Endothelial cell of umbilical vein (primary cell): ENCODE measurements at regions not wholly inside any gene's neighbourhood (a gene's known extent, or its start where the extent isn't known, plus 50 kb on each side); places are given as distances from the start of the nearest gene placed in this dataset.

Experiments
- BruUV-seq: library from RNA; stranded (reverse); fragments of 400-500 nt; replicated peaks from 2 replicates; lab custom pipeline; 2021; lab: Mats Ljungman, UMichigan
- CTCF ChIA-PET: fragments of 300-600, 350-600 bp; sonication (Branson Sonifier 250); formaldehyde crosslinking; loops from one replicate; lab custom pipeline; 2021; ENCODE audit warnings: antibody characterized with exemption, inconsistent platforms; lab: Charles Lee
- POLR2A ChIA-PET: fragments of 300-600, 350-600 bp; sonication (Branson Sonifier 250); formaldehyde crosslinking; loops from one replicate; lab custom pipeline; 2021; ENCODE audit warnings: antibody characterized with exemption, inconsistent platforms; lab: Charles Lee
- DNase-seq: peaks from one replicate; pipeline ENCODE4 v3.0.0-alpha.2; 2011; ENCODE audit warnings: low read depth, low spot score
- FAIRE-seq: peaks from 2 replicates; lab custom pipeline; 2011; peaks lifted over from hg19 to GRCh38; lab: Jason Lieb, UNC
- H2AFZ ChIP-seq: 2 replicates; pipeline ENCODE4 v1.6.0; 2012; ENCODE audit warnings: low read depth, low read length, control low read depth, inconsistent platforms
- H3K27ac ChIP-seq: 2 replicates; pipeline ENCODE4 v1.5.1; 2011; ENCODE audit warnings: low read depth, mild to moderate bottlenecking, control low read depth, low read length, moderate library complexity; ENCODE audit not compliant: insufficient read depth
- H3K27me3 ChIP-seq, 2 experiments: 2 replicates each; pipeline versions ENCODE4 v1.6.0 to v1.6.1; 2011; ENCODE audit warnings: low read length in 2 of 2, mixed read lengths in 1 of 2; ENCODE audit not compliant: control insufficient read depth in 2 of 2, insufficient read depth in 2 of 2
- H3K36me3 ChIP-seq, 2 experiments: 2 replicates in 1 of 2; 3 replicates in 1 of 2; pipeline ENCODE4 v1.5.1; 2011; ENCODE audit warnings: low read length in 2 of 2, mild to moderate bottlenecking in 1 of 2, moderate library complexity in 1 of 2; ENCODE audit not compliant: control insufficient read depth in 2 of 2, insufficient read depth in 2 of 2; ENCODE audit errors: extremely low read depth in 1 of 2
- H3K4me1 ChIP-seq: 3 replicates; pipeline ENCODE4 v1.5.1; 2011; ENCODE audit warnings: mild to moderate bottlenecking, low read length; ENCODE audit not compliant: control insufficient read depth, insufficient read depth; ENCODE audit errors: extremely low read depth
- H3K4me2 ChIP-seq: 2 replicates; pipeline ENCODE4 v1.6.1; 2011; ENCODE audit warnings: low read length, control low read depth, mixed read lengths; ENCODE audit not compliant: insufficient read depth
- H3K4me3 ChIP-seq, 3 experiments: fragments of 200-600 bp in 1 of 3; sonication (generic), shearing (Covaris generic) in 1 of 3; replicated peaks in 1 of 3; 2 replicates each; pipeline ENCODE4 v1.5.1; 2011 to 2016; ENCODE audit warnings: control low read depth in 3 of 3, low read length in 3 of 3, mild to moderate bottlenecking in 2 of 3, inconsistent platforms in 1 of 3, low read depth in 1 of 3, moderate library complexity in 1 of 3; ENCODE audit not compliant: insufficient read depth in 1 of 3
- H3K79me2 ChIP-seq: 2 replicates; pipeline ENCODE4 v1.6.0; 2012; ENCODE audit warnings: low read length, inconsistent platforms; ENCODE audit not compliant: control insufficient read depth, insufficient read depth
- H3K9ac ChIP-seq: replicated peaks from 2 replicates; pipeline ENCODE3; 2011; ENCODE audit warnings: low read length, control low read depth; ENCODE audit not compliant: insufficient read depth; ENCODE audit errors: extremely low read depth
- H3K9me1 ChIP-seq: replicated peaks from 3 replicates; pipeline ENCODE4 v1.6.0; 2011; ENCODE audit warnings: mild to moderate bottlenecking, low read length; ENCODE audit not compliant: control insufficient read depth, insufficient read depth; ENCODE audit errors: extremely low read depth
- H3K9me3 ChIP-seq: replicated peaks from 2 replicates; pipeline ENCODE4 v1.5.1; 2012; ENCODE audit warnings: low read length, inconsistent platforms; ENCODE audit not compliant: control insufficient read depth, insufficient read depth
- H4K20me1 ChIP-seq: replicated peaks from 2 replicates; pipeline ENCODE3; 2011; ENCODE audit warnings: mild to moderate bottlenecking, low read length; ENCODE audit not compliant: control insufficient read depth, insufficient read depth; ENCODE audit errors: extremely low read depth
- EZH2 ChIP-seq: IDR thresholded peaks from 2 replicates; pipeline ENCODE4 v1.6.1; 2012; ENCODE audit warnings: borderline replicate concordance, low read depth, mild to moderate bottlenecking, moderate library complexity, low read length, inconsistent platforms; ENCODE audit not compliant: severe bottlenecking
- FOS ChIP-seq: IDR thresholded peaks from 2 replicates; pipeline ENCODE4 v1.6.1; 2011; ENCODE audit warnings: mild to moderate bottlenecking, low read length, moderate library complexity, borderline replicate concordance; ENCODE audit not compliant: insufficient read depth
- GATA2 ChIP-seq: IDR thresholded peaks from 2 replicates; pipeline ENCODE4 v1.7.0; 2011; ENCODE audit warnings: low read depth, mild to moderate bottlenecking, moderate library complexity, mixed read lengths, low read length; ENCODE audit not compliant: insufficient read length, insufficient read depth
- JUN ChIP-seq: IDR thresholded peaks from 2 replicates; pipeline ENCODE4 v1.6.1; 2011; ENCODE audit warnings: borderline replicate concordance, low read depth; ENCODE audit not compliant: insufficient read length, insufficient read depth
- MAX ChIP-seq: IDR thresholded peaks from 2 replicates; pipeline ENCODE4 v1.6.1; 2011; ENCODE audit not compliant: insufficient read depth, insufficient read length
- MYC ChIP-seq: IDR thresholded peaks from one replicate; pipeline ENCODE4 v1.6.1; 2011; ENCODE audit warnings: mild to moderate bottlenecking, low read depth, low read length
- POLR2A ChIP-seq: IDR thresholded peaks from 2 replicates; pipeline ENCODE4 v1.6.1; 2012; ENCODE audit warnings: low read depth, mild to moderate bottlenecking, control low read depth, low read length
- POLR2AphosphoS5 ChIP-seq: IDR thresholded peaks from 2 replicates; pipeline ENCODE4 v1.6.1; 2012; ENCODE audit warnings: low read depth, mild to moderate bottlenecking, control low read depth, low read length, moderate library complexity; ENCODE audit not compliant: insufficient read depth
- dilution Hi-C: fragments of 300-500 bp; cut with MboI; formaldehyde crosslinking; loops from one replicate; pipeline ENCODE4 v1.15.0; 2019; ENCODE audit warnings: low sequenced_read_pairs; ENCODE audit not compliant: extremely low pct_ligation_motif_present
- intact Hi-C: fragments of 100-400 bp; cut with micrococcal nuclease; formaldehyde crosslinking; loops from one replicate; pipeline ENCODE4 v1.10.0; 2022
- TF ChIP-seq, protein P1 (sequence below), 2 donors: IDR thresholded peaks; 1 replicate in 1 of 2; 2 replicates in 1 of 2; pipeline ENCODE4 v1.5.1; 2011; ENCODE audit warnings: low read length in 2 of 2, mild to moderate bottlenecking in 2 of 2, moderate library complexity in 2 of 2, control low read depth in 1 of 2, inconsistent platforms in 1 of 2, low read depth in 1 of 2; ENCODE audit not compliant: insufficient read depth in 1 of 2; ENCODE audit errors: extremely low read depth in 1 of 2

DNA sequence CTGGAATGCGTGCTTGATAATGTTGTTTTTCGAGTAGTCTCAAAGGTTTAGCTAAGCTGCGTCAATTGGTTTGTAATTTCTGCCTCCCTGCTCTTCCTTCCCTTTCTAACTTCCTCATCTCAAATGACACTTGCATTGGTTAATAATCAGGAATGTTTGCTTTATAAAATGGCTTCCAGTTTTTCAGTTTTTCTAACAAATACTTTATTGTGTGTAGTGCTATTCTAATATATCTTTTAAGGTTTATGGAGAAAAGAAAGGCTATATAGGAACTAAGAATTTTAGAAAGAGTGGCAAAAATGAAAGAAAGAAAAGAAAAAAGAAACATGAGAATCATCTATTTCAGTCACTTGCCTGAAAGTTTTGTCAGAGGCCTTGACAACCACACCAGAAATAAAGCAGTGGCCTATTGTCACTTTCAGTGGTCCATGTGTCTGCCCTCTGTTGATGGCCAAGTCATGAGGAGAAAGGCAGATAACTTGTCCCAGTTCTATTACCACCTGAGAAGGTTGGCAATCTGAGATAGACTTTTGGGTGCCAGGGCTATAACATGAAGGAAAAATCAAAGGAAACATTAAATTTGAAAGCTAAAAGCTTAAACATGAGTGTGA is 221.9 kb upstream of the KITLG start:
- H2AFZ ChIP-seq, result no peak overlapping the region
- TF ChIP-seq GATA2 (no peak), POLR2AphosphoS5 (no peak), FOS (no peak), POLR2A (no peak)

GRCh38 chr12:88801227-88802095 is 221.2 kb upstream of the KITLG start:
- FAIRE-seq (no peak), DNase-seq (no peak)
- Histone ChIP-seq H3K27me3 (no peaks in the 10 kb centered on the region), H4K20me1 (no peaks in the 10 kb centered on the region), H3K79me2 (no peaks in the 10 kb centered on the region), H3K9me3 (no peaks in the 10 kb centered on the region), H3K27ac (no peak overlapping the region), H3K9me1 (no peaks in the 10 kb centered on the region), H3K4me3 (no peak overlapping the region), H3K36me3 (no peaks in the 10 kb centered on the region), H3K9ac (no peak overlapping the region), H3K4me2 (no peak overlapping the region), H3K4me1 (no peaks in the 10 kb centered on the region), H2AFZ (no peak overlapping the region)
- intact Hi-C loops, result no loop called here
- dilution Hi-C loops, result no loop called here
- TF ChIP-seq, protein P1, sequence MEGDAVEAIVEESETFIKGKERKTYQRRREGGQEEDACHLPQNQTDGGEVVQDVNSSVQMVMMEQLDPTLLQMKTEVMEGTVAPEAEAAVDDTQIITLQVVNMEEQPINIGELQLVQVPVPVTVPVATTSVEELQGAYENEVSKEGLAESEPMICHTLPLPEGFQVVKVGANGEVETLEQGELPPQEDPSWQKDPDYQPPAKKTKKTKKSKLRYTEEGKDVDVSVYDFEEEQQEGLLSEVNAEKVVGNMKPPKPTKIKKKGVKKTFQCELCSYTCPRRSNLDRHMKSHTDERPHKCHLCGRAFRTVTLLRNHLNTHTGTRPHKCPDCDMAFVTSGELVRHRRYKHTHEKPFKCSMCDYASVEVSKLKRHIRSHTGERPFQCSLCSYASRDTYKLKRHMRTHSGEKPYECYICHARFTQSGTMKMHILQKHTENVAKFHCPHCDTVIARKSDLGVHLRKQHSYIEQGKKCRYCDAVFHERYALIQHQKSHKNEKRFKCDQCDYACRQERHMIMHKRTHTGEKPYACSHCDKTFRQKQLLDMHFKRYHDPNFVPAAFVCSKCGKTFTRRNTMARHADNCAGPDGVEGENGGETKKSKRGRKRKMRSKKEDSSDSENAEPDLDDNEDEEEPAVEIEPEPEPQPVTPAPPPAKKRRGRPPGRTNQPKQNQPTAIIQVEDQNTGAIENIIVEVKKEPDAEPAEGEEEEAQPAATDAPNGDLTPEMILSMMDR (IDR thresholded peaks at IDR 0.05; ENCODE audit: extremely low read depth in 1 of 2, insufficient read depth in 1 of 2, low read depth in 1 of 2, low read length in 2 of 2), result no peak
- TF ChIP-seq FOS (no peak), JUN (no peak), POLR2A (no peak), GATA2 (no peak), MYC (no peak), EZH2 (no peak), MAX (no peak), POLR2AphosphoS5 (no peak)
- ChIA-PET CTCF (no interaction called here), POLR2A (no interaction called here)
- no TSS peak for BruUV-seq

More for the DNA sequence above, 221.9 kb upstream of the KITLG start:
- no peaks in the 10 kb centered on the region for H3K27me3 ChIP-seq
- H4K20me1 ChIP-seq, result no peaks in the 10 kb centered on the region
- no peak overlapping the region for H3K9ac ChIP-seq
- BruUV-seq, result no TSS peak
- no peaks in the 10 kb centered on the region for H3K9me1 ChIP-seq
- no peaks in the 10 kb centered on the region for H3K79me2 ChIP-seq
- H3K27ac ChIP-seq, result no peak overlapping the region
- H3K4me3 ChIP-seq, result no peak overlapping the region
- CTCF ChIA-PET, result no interaction called here
- H3K9me3 ChIP-seq, result no peaks in the 10 kb centered on the region
- dilution Hi-C loops, result no loop called here
- intact Hi-C loops, result no loop called here
- POLR2A ChIA-PET, result no interaction called here
- no peak overlapping the region for H3K4me2 ChIP-seq
- no peaks in the 10 kb centered on the region for H3K4me1 ChIP-seq
- FAIRE-seq (no peak), DNase-seq (no peak)
- H3K36me3 ChIP-seq, result no peaks in the 10 kb centered on the region
